HG02642 (cell line): ENCODE measurements at regions not wholly inside any gene's neighbourhood (a gene's known extent, or its start where the extent isn't known, plus 50 kb on each side); places are given as distances from the start of the nearest gene placed in this dataset.

Experiments
- ATAC-seq: cut with Tn5 transposase; IDR thresholded peaks from one replicate; pipeline ENCODE4 v1.9.1; 2021; ENCODE audit warnings: mild to moderate bottlenecking; ENCODE audit not compliant: unreplicated experiment, poor library complexity

DNA sequence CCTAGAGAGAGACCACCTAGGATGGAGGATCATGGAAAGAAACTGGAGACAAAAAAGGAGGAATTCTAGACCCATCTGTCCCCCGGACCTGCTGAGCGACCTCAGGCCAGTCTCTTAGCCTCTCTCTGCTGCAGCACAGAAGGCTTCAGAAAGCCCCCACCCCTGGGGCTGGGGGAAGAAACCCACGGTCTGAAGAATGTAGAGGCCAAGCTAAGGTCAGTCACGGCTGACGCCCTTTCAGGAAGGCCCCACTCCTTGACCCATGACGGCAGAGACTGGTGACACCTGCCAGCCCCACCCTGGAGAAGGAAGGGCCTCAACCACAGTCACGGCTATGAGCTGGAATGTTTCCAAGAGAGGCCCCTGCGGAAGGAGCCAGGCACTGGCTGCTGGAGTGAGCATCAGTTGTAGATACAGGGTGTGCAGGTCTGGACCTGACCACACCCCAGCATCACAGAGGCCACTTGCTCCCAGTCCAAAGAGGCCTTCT lies 120.5 kb upstream of the BOD1 start:
- ATAC-seq = peak; percentile 79

DNA sequence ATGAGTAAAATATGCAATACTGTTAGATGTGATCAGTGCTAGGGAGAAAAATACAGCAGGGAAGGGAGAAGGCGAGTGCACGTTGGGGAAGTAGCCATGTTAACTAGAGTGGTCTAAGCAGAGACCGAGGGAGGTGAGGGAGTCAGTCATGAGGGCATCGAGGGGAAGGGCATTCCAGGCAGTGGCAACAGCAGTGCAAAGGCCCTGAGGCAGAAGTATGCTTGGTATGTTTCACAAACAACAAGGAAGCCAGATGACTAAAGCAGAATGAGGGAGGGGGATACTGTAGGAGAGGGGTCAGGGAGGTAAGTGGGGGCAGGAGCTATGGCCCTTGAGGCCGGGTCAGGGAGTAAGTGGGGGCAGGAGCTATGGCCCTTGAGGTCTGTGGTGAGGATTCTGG lies 123.3 kb upstream of the BOD1 start:
- no peak for ATAC-seq

DNA sequence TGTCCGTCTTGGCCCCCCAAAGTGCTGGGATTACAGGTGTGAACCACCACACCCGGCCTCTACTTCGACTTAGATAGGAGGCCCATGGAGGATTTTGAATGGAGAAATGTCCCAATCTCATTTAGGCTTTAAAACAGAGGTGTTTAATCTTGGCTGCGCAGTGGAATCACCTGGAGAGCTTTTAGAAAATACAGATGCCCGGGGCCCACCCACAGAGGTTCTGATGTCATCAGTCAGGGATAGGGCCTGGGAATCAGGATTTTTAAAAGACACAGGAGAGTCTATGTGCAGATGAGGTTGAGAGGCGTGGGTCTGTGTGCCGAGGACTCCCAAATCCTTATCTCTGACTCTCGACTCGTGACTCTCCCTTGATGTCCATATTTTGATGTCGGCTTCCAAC lies 124.0 kb upstream of the BOD1 start:
- ATAC-seq = no peak

DNA sequence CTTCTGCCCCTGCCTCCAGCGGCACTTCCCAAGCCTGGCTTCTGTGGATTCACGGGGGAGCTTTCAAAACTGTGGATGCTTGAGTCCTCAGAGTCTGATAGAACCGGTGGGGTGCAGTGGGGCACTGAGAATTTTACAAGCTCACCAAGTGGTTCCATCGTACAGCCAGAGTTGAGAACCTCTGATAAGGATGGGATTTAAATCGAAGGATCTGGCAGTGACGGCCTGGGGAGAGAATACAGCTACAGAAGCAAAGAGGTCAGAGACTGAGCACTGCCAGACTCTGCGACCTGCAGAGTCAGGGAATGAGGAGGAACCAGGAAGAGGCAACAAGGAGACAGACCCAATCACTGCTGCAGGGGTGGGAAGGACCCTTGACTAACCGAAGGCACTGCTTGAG lies 124.6 kb upstream of the BOD1 start:
- ATAC-seq = no peak

DNA sequence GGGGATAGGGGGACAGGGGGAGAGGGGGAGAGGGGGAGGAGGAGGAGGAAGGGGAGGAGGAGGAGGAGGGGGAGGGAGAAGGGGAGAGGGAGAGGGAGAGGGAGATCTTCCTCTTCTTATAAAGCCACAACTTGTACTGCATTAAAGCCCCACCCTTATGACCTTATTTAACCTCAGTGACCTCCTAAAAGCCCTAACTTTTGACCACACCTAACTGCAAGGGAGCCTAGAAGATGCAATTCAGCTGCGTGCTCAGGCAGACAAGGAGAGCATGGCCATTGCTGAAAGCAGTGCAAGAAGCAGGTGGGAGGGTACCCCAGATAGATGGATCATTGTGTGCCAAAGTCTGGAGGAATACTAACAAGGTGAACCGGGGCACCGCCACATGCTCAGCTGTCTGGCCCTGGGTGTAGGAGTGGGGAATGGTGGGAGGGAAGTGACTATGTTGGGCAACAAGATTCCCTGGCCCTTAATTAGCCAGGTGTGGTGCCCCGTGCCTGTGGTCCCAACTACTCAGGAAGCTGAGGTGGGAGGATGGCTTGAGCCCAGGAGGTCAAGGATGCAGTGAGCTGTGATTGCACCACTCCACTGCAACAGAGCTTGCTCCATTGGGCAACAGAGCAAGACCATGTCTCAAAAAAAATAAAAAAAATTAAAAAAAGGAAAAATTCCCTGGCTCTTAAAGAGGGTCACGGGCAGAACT lies 125.4 kb upstream of the BOD1 start:
- ATAC-seq = no peak

DNA sequence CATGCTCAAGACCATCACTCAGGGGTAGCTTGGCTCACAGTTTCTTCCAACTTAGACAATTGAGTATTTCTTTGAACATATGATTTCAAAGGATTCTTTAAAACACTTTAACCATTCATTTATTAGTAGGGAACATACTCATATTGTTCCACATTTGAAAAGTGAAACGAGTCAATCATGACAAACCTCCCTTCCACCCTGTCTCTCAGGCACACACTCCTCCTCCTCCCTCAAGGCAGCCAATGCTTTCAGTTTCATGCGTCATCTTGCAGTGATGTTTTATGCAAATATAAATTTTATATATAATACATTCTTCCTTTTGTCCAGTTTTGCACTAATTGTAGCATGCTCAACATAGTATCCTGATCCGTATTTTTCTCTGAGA lies 126.0 kb upstream of the BOD1 start:
- ATAC-seq = peak; percentile 56

DNA sequence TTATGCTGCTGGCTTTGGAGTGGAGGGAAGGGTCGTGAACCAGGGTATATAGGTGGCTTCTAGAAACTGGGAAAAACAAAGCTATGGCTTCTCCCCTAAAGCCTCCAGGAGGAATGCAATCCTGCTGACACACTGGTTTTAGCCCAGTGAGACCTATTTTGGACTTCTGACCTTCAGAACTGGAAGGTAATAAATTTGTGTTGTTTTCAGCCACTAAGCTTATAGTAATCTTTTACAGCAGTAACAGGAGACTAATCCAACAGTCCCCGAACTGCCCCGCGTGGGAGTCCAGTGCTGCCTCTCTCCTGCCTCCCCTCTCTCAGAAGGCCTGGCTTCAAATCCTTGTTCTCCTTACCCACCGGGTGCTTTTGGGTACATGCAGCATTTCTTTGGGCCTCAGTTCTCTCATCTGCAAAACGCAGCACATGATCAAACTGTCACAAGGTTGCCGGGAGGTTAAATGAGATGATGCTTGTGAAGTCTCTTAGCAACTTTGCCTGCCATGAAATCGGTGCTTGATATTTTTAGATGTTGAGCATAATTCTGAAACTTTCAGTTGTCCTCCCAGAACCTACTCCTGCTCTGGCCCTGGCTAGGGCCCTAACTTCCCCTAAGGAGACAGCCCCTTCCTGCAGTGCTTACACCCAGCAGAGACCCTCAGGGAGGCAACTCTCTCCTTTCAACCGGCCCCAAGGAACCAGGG lies 127.3 kb upstream of the BOD1 start:
- peak; percentile 33 for ATAC-seq

DNA sequence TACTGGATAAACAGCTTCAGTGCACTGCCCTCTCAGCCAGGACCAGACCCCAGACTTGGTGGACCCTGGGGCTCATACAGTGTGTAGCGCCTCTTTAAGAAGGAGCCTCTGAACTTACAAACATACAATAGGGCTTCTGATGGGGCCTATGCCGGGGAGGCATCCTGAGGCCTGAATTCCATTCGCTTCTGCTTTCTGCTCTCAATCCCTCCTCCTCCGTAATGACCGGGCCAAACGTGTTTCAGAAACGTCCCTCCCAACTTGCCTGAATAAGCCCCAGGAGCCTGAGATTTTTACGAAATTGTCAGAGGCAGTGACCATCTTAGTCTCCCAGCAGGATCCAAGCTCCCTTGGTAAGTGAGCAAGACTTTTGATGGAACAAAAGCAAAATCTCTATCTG lies 128.1 kb upstream of the BOD1 start:
- no peak for ATAC-seq

DNA sequence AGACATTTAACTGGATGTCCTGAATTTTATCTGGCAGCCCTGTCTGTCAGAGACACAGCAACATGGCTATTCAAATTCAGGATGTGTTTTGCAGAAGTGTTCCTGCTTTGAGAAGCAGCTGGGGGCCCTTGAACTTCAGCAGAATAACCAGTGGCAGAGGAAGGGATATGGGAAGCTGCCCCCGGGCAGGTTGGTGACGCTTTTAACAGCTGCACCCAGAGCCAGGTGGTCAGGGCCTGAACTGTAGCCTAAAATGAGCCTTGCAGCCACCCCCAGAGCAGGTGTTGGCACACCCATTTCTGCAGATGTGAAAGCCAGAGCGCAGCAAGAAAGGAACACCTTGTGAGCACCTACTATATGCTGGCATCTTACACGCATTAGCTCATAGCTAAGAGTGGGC lies 128.7 kb upstream of the BOD1 start:
- peak; percentile 70 for ATAC-seq

DNA sequence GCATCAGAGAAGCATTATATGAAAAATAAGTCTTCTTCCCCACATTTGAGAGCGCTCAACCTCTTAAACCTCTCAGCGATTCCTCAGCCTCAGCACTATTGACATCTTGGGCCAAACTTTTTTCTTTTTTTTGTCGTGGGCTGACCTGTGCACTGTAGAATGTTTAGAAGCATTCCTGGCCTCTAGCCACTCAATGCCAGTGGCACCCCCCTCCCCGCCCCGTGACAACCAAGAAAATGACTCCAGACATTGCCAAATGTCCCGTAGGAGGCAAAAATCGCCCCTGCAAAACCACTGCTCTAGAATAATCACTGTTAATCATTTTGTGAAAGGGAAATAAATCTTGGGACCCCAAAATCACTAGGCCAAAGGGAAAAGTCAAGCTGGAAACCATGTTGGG lies 129.1 kb upstream of the BOD1 start:
- no peak for ATAC-seq

DNA sequence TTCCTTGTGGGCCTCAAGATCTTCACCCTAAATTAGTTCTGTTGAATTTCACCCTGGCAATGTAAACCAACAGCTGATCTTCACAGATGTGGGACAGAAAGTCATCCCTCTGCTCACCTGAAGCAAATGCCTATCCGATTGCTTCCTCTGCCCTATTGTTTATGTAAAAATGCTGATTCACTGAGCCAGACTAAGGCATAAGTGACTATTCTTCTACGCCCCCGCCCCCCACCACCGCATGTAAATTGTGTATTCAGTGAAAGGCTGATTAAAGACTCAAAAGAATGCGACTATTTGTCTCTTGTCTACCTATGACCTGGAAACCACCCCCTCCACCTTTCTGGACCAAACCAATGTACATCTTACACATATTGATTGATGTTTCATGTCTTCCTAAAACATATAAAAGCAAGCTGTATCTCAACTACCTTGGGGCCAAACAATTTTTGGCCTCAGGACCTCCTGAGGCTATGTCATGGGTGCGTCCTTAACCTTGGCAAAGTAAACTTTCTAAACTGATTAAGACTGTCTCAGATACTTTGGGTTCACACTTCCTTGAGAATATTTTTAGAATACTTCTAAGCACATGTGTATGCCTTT lies 129.7 kb upstream of the BOD1 start:
- ATAC-seq = no peak

DNA sequence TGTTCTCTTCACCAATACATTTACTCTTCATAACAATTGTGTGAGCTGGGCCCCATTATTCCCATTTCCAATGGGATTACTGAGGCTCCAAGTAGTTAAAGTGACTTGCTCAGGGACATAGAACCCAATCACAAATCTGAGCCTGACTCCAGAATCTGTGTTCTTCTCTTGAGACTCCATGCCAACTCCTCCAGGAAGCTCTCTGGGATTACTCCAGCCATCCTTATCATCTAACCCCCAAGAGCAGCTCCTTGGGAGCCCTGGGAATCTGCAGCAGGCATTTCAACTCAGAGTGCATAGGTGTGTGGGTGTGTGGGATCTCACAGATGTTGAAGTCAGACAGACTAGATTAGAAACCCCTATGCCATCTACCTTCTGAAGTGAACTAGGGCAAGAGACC lies 131.4 kb upstream of the BOD1 start:
- no peak for ATAC-seq

DNA sequence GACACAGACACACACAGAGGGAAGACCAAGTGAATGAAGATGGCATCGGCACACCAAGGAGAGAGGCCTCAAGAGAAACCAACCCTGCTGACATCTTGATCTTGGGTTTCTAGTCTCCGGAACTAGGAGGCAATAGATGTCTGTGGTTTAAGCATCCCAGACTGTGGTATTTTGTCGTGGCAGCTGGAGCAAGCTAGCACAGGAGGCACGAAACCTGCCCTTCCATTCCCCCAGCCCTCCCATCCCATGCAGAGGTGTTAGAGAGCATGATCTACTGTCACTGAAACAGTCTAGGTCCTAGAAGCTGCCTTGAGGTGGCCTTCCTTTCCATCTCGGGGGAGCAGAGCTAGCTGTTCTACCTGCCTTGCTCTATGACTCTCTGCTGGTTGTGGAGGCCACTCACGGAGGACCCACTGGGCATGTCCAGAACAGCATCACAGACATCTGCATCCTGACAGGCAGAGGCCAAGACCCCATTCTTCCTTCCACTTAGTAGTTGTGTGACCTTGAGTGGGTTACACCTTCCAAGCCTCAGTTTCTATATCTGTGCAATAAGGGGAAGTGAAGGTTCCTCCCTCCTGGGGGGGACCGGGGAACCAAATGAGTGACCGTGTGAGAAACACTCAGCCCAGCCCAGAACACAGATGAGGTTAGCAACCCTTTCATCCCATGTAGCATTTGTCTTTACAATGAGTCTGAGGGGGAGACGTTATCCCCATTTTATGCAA lies 134.3 kb upstream of the BOD1 start:
- ATAC-seq = no peak

DNA sequence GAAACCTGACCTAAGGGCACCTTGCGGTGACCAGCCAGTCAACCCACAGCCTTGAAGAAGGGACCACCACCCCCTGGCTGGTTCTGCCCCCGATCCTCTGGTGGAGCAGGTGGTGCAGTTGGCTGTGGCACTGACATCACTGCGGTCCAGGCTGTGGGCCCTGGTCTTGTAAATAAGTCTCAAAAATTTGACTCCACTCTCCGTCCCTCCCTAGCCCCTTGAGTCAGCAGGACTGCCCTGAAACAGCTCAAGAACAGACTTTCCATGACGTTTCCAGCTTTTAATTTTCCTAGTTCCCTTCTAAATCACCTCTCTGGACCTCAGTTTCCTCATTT lies 134.8 kb upstream of the BOD1 start:
- ATAC-seq = no peak

DNA sequence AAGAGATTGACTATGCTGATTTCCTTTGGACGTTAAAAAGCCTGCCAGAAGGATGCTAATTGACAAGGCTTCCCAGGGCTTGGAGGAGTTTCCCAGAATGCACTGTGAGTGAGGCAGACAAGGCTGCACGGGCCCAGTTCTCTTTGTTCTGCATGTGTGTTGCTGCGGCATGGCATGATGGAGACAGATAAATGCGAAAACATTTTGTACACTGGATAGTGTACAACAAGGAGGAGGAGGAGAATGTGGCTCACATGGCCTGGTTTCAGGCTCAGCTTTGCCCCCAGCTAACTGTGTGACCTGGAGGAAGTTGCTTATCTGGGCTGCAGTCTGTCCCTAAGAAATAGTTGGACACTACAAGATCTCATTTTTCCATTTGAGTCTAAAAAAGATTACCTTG lies 135.5 kb upstream of the CPEB4 start:
- no peak for ATAC-seq

DNA sequence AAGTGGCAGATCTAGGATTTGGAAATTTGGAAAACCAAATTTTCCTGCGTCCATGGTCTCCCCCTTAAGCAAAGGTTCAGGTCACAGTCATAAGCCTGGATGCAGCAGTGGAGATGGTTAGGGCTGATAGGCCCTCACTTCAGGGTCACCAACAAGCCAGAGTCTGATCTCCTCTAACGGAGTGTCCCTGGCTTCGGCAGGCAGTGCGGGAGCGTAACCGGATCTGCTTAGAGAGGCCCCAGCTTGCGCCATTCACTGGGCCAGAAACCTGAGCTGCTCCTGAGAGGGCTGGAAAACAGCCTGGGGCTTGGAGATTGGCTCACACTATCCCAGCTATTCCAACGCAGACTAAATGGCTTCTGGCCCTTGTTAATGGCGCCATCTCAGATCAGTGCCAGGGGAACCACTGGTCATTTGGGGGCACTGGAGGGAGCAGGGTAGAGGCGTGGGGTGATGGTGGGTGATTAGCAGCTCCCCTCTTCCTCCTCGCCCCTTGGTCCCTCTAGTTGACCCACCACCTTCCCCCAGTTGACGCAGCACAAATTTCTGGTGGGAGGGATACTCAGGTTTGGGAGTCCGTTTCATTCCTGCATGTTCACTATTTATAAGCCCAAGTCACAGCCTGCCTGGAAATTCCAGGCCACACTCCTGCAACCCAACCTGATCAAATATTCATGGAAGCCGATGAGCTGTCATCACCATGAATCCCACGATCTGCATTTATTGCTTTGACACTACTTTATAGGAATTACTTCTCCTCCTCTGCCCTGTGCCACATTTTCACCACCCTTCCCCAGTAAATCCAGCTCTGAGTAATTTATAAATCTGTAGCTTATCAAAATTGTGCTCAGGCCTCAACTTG lies 134.6 kb upstream of the CPEB4 start:
- no peak for ATAC-seq

DNA sequence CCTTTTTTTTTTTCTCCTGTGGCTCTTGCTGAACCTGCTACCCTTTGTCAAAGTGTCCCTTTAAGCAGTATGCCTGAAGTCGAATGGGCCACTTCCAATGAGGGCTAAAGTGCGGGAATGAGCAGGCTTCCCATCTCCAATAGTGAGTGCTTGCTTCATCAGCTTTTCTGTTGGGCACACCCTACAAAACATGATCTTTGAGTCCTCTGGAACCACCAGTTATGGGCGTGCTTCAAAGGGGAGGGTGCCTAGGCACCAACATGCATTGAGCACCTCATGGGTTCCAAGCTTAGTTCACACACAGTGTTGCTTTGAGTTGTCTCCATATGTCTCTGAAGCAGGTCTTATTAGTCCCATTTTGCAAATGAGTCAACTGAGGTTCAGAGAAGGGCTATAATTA lies 132.8 kb upstream of the CPEB4 start:
- no peak for ATAC-seq

DNA sequence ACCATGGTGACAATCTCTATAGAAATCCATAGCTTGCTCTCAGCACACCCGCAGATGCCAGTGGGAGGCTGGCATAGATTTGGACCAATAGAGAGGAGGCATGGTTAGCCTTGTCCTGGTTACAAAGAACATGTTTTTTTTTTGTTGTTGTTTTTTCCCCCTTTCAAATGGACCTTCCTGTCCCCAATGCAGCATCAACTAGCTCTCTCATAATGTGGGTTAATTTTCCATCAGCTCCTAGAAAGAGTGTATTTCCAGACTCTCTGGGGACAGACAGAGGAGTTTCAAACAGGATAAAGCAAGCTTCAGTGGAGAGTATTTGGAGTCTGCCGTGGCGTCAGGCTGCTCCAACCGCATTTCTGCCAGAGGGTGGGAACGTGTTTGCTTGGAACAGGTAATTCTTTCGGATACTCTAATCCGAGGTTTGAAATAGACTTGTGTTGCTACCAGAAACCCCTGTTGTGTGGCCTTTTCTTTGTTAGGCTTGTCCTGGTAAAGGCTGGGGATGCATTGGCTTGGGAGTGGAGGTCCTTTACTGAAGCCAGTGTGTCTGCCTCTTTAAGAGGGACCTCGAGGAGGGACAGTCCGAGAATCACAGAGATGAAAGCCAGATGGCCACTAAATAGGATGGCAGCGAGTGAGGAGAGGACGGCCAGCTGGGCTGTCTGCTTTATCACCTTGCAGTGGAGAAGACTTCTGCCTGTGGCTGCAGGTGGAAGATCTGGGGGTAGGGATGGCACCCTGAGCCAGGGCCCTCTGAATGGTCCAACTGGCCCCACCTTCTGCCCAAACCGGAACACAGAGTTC lies 130.5 kb upstream of the CPEB4 start:
- no peak for ATAC-seq

DNA sequence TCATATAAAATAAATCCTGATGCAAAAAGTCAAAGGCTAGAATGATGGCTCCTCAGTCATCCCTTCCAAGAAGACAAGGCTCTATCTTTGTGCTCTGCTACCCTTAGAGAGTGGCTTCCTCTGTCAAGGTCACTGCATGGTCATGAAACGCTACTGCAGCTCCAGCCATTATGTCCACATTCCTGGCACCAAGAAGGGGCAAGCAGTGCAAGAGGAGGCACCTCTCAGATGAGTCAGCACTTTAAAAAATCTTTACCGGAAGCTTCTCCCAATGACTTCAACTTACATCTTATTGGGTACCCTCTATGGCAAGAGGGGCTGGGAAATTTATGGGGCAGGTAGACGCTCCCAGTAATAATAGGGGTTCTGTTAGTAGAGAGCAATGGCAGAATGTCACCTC lies 129.5 kb upstream of the CPEB4 start:
- no peak for ATAC-seq
